GM23338 (cell line): ENCODE measurements at regions not wholly inside any gene's neighbourhood (a gene's known extent, or its start where the extent isn't known, plus 50 kb on each side); places are given as distances from the start of the nearest gene placed in this dataset.

Source experiments
- ATAC-seq: fragments of 200-7000 bp; cut with Tn5 transposase; 3 replicates; pipeline ENCODE4 v1.9.1; 2020
- DNase-seq: peaks from one replicate; pipeline ENCODE4 v3.0.0-alpha.2; 2015; ENCODE audit warnings: low spot score
- H2AFZ ChIP-seq: fragments of 200-600 bp; sonication (generic); 2 replicates; pipeline ENCODE4 v1.8.0; 2016; ENCODE audit warnings: antibody characterized with exemption, mild to moderate bottlenecking, moderate library complexity
- H3F3A ChIP-seq: fragments of 200-600 bp; sonication (generic); replicated peaks from 2 replicates; pipeline ENCODE4 v1.8.0; 2017; ENCODE audit warnings: antibody characterized with exemption, mixed run types, low read depth
- H3K27ac ChIP-seq: fragments of 200-600 bp; sonication (generic); 2 replicates; pipeline ENCODE4 v1.6.1; 2016; ENCODE audit warnings: low read depth
- H3K27me3 ChIP-seq: fragments of 200-600 bp; sonication (generic); 2 replicates; pipeline ENCODE4 v1.8.0; 2016; ENCODE audit warnings: mild to moderate bottlenecking, mixed run types, moderate library complexity; ENCODE audit not compliant: insufficient read depth
- H3K36me3 ChIP-seq: fragments of 200-600 bp; sonication (generic); 2 replicates; pipeline ENCODE4 v1.8.0; 2016; ENCODE audit warnings: mild to moderate bottlenecking; ENCODE audit not compliant: insufficient read depth
- H3K4me1 ChIP-seq: fragments of 200-600 bp; sonication (generic); 2 replicates; pipeline ENCODE4 v1.8.0; 2016; ENCODE audit warnings: mild to moderate bottlenecking, moderate library complexity; ENCODE audit not compliant: insufficient read depth
- H3K4me2 ChIP-seq: fragments of 200-600 bp; sonication (generic); 2 replicates; pipeline ENCODE4 v1.7.1; 2017; ENCODE audit warnings: mixed run types
- H3K4me3 ChIP-seq: fragments of 200-600 bp; sonication (generic); 2 replicates; pipeline ENCODE4 v1.6.1; 2016; ENCODE audit warnings: mixed run types
- H3K79me2 ChIP-seq: fragments of 200-600 bp; sonication (generic); replicated peaks from 2 replicates; pipeline ENCODE4 v1.8.0; 2017; ENCODE audit warnings: mild to moderate bottlenecking; ENCODE audit not compliant: insufficient read depth
- H3K9me2 ChIP-seq: fragments of 200-600 bp; sonication (generic); 2 replicates; pipeline ENCODE4 v1.8.0; 2017; ENCODE audit not compliant: insufficient read depth
- H4K20me1 ChIP-seq: fragments of 200-600 bp; sonication (generic); replicated peaks from 2 replicates; pipeline ENCODE4 v1.8.0; 2017; ENCODE audit warnings: mild to moderate bottlenecking; ENCODE audit not compliant: insufficient read depth
- H3K27ac Mint-ChIP-seq: 2 replicates; pipeline ENCODE4 v1.8.0; 2020; ENCODE audit warnings: inconsistent platforms, mild to moderate bottlenecking, moderate library complexity, mixed read lengths
- H3K27me3 Mint-ChIP-seq: 3 replicates; pipeline ENCODE4 v1.8.0; 2022; ENCODE audit warnings: low read depth, mild to moderate bottlenecking, moderate library complexity, mixed read lengths, inconsistent platforms; ENCODE audit not compliant: insufficient read depth, poor library complexity
- H3K36me3 Mint-ChIP-seq: 3 replicates; pipeline ENCODE4 v1.8.0; 2021; ENCODE audit warnings: low read depth, mild to moderate bottlenecking, inconsistent platforms, moderate library complexity, mixed read lengths
- H3K4me1 Mint-ChIP-seq: 3 replicates; pipeline ENCODE4 v1.8.0; 2020; ENCODE audit warnings: mild to moderate bottlenecking, inconsistent platforms, mixed read lengths
- H3K4me3 Mint-ChIP-seq: 3 replicates; pipeline ENCODE4 v1.8.0; 2021; ENCODE audit warnings: moderate library complexity, mild to moderate bottlenecking, inconsistent platforms, mixed read lengths
- H3K9me3 Mint-ChIP-seq: 3 replicates; pipeline ENCODE4 v1.8.0; 2020; ENCODE audit warnings: moderate library complexity, mild to moderate bottlenecking, inconsistent platforms, mixed read lengths
- CREB1 ChIP-seq: fragments of 250-450 bp; sonication (Bioruptor Pico); IDR thresholded peaks from 2 replicates; pipeline ENCODE4 v1.5.0; 2020; ENCODE audit warnings: low read depth, mild to moderate bottlenecking, moderate library complexity
- CTCF ChIP-seq, 2 experiments: fragments of 200-600 bp in 1 of 2; sonication (generic) in 1 of 2; conservative IDR thresholded peaks; 2 replicates each; pipeline versions ENCODE4 v1.5.1 to v1.6.1; 2016 to 2017; ENCODE audit warnings: antibody characterized with exemption in 2 of 2, low read depth in 2 of 2, mild to moderate bottlenecking in 2 of 2, moderate library complexity in 1 of 2
- ETS1 ChIP-seq: IDR thresholded peaks from 2 replicates; pipeline ENCODE4 v1.6.1; 2016; ENCODE audit warnings: antibody characterized with exemption
- EZH2 ChIP-seq: fragments of 200-600 bp; sonication (generic); IDR thresholded peaks from one replicate; pipeline ENCODE4 v1.8.0; 2017; ENCODE audit warnings: antibody characterized with exemption, mild to moderate bottlenecking, low read depth; ENCODE audit not compliant: unreplicated experiment
- EZH2phosphoT487 ChIP-seq: fragments of 200-600 bp; sonication (generic); IDR thresholded peaks from one replicate; pipeline ENCODE4 v1.8.1; 2018; ENCODE audit warnings: antibody characterized with exemption; ENCODE audit not compliant: unreplicated experiment
- NANOG ChIP-seq: IDR thresholded peaks from 2 replicates; pipeline ENCODE4 v1.6.1; 2016; ENCODE audit warnings: antibody characterized with exemption, borderline replicate concordance
- POLR2AphosphoS5 ChIP-seq: IDR thresholded peaks from 2 replicates; pipeline ENCODE4 v1.6.1; 2016; ENCODE audit warnings: antibody characterized with exemption, low read depth
- STAT1 ChIP-seq: IDR thresholded peaks from one replicate; pipeline ENCODE4 v1.6.1; 2016; ENCODE audit warnings: antibody characterized with exemption; ENCODE audit not compliant: unreplicated experiment
- ZNF114 ChIP-seq: fragments of 250-450 bp; sonication (Bioruptor Pico); IDR thresholded peaks from 2 replicates; pipeline ENCODE4 v1.5.0; 2020; ENCODE audit warnings: mild to moderate bottlenecking, moderate library complexity
- ZNF331 ChIP-seq: fragments of 250-450 bp; sonication (Bioruptor Pico); IDR thresholded peaks from 2 replicates; pipeline ENCODE4 v1.5.0; 2020; ENCODE audit warnings: low read depth, mild to moderate bottlenecking, moderate library complexity
- ZNF462 ChIP-seq: fragments of 250-450 bp; sonication (Bioruptor Pico); IDR thresholded peaks from 2 replicates; pipeline ENCODE4 v1.5.0; 2020; ENCODE audit warnings: mild to moderate bottlenecking, moderate library complexity
- TF ChIP-seq, protein P1 (sequence below): IDR thresholded peaks from one replicate; pipeline ENCODE4 v1.6.1; 2018; ENCODE audit warnings: antibody characterized with exemption; ENCODE audit not compliant: unreplicated experiment

- no peaks in the 10 kb centered on the region; the same call in 1 of the 3 replicates for H3K36me3 Mint-ChIP-seq
- no peak overlapping the region for H3K4me3 Mint-ChIP-seq
- Histone ChIP-seq H2AFZ (no peak overlapping the region), H3K9me2 (no peaks in the 10 kb centered on the region), H3K36me3 (no peaks in the 10 kb centered on the region), H3K4me1 (no peaks in the 10 kb centered on the region), H3K79me2 (no peaks in the 10 kb centered on the region), H3K27ac (no peak overlapping the region), H3K4me2 (no peak overlapping the region), H4K20me1 (no peaks in the 10 kb centered on the region), H3K27me3 (no peaks in the 10 kb centered on the region), H3F3A (no peaks in the 10 kb centered on the region), H3K4me3 (no peak overlapping the region)
- no peaks in the 10 kb centered on the region; the same call in 2 of the 3 replicates for H3K9me3 Mint-ChIP-seq
- peaks cover 5% of the 10 kb centered on the region; the same call in 1 of the 3 replicates for H3K4me1 Mint-ChIP-seq
- no peak overlapping the region for H3K27ac Mint-ChIP-seq
- TF ChIP-seq EZH2phosphoT487 (no peak), NANOG (no peak), ETS1 (no peak), STAT1 (no peak), POLR2AphosphoS5 (no peak), CREB1 (CRISPR knock-in tag) (no peak), EZH2 (no peak), CTCF (conservative IDR thresholded peaks at IDR 0.05; ENCODE audit: low read depth in 2 of 2) (no peak), ZNF331 (CRISPR knock-in tag) (no peak), ZNF114 (no peak), ZNF462 (CRISPR knock-in tag) (no peak)
- TF ChIP-seq, protein P1, sequence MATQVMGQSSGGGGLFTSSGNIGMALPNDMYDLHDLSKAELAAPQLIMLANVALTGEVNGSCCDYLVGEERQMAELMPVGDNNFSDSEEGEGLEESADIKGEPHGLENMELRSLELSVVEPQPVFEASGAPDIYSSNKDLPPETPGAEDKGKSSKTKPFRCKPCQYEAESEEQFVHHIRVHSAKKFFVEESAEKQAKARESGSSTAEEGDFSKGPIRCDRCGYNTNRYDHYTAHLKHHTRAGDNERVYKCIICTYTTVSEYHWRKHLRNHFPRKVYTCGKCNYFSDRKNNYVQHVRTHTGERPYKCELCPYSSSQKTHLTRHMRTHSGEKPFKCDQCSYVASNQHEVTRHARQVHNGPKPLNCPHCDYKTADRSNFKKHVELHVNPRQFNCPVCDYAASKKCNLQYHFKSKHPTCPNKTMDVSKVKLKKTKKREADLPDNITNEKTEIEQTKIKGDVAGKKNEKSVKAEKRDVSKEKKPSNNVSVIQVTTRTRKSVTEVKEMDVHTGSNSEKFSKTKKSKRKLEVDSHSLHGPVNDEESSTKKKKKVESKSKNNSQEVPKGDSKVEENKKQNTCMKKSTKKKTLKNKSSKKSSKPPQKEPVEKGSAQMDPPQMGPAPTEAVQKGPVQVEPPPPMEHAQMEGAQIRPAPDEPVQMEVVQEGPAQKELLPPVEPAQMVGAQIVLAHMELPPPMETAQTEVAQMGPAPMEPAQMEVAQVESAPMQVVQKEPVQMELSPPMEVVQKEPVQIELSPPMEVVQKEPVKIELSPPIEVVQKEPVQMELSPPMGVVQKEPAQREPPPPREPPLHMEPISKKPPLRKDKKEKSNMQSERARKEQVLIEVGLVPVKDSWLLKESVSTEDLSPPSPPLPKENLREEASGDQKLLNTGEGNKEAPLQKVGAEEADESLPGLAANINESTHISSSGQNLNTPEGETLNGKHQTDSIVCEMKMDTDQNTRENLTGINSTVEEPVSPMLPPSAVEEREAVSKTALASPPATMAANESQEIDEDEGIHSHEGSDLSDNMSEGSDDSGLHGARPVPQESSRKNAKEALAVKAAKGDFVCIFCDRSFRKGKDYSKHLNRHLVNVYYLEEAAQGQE = no peak
- DNase-seq = no peak
- no peak for ATAC-seq
- H3K27me3 Mint-ChIP-seq = peaks cover 8% of the 10 kb centered on the region
Observed at GRCh38 chr2:129740504-129740903, 239.0 kb upstream of the RAB6C start.
